Natural killer cell (primary cell): ENCODE measurements at regions not wholly inside any gene's neighbourhood (a gene's known extent, or its start where the extent isn't known, plus 50 kb on each side); places are given as distances from the start of the nearest gene placed in this dataset.

Experiments
- ATAC-seq, 3 donors: fragments of 150-1000 bp in 2 of 3; fragments of 200-7000 bp in 1 of 3; cut with Tn5 transposase; 1 replicate in 1 of 3; 2 replicates in 2 of 3; pipeline ENCODE4 v1.10.0; 2021; ENCODE audit warnings: mild to moderate bottlenecking in 2 of 3, moderate library complexity in 2 of 3
- DNase-seq, 2 donors: peaks; one replicate each; pipeline versions ENCODE4 v3.0.0 to v3.0.0-alpha.2; 2013 to 2021; ENCODE audit warnings: mixed read lengths in 1 of 2
- H3K27ac ChIP-seq: one replicate; pipeline ENCODE4 v1.5.1; 2013; ENCODE audit warnings: mild to moderate bottlenecking, low read length
- H3K27me3 ChIP-seq: one replicate; pipeline ENCODE4 v1.6.1; 2013; ENCODE audit warnings: low read length; ENCODE audit not compliant: control insufficient read depth, insufficient read depth
- H3K36me3 ChIP-seq: one replicate; pipeline ENCODE4 v1.6.1; 2013; ENCODE audit warnings: low read length; ENCODE audit not compliant: control insufficient read depth, insufficient read depth
- H3K4me1 ChIP-seq: one replicate; pipeline ENCODE4 v1.6.1; 2013; ENCODE audit warnings: low read length; ENCODE audit not compliant: control insufficient read depth, insufficient read depth
- H3K4me3 ChIP-seq: one replicate; pipeline ENCODE4 v1.5.1; 2013; ENCODE audit warnings: low read length
- H3K9me3 ChIP-seq: one replicate; pipeline ENCODE4 v1.6.1; 2013; ENCODE audit warnings: low read length; ENCODE audit not compliant: control insufficient read depth, insufficient read depth
- H3K27ac Mint-ChIP-seq, 2 donors: one replicate each; pipeline ENCODE4 v1.8.0; 2022; ENCODE audit warnings: mild to moderate bottlenecking in 2 of 2, mixed read lengths in 2 of 2, moderate library complexity in 1 of 2
- H3K27me3 Mint-ChIP-seq, 2 donors: one replicate each; pipeline ENCODE4 v1.8.0; 2022; ENCODE audit warnings: low read depth in 2 of 2, mixed read lengths in 2 of 2
- H3K36me3 Mint-ChIP-seq: one replicate; pipeline ENCODE4 v1.8.0; 2022; ENCODE audit warnings: mixed read lengths
- H3K4me1 Mint-ChIP-seq, 2 donors: one replicate each; pipeline ENCODE4 v1.8.0; 2022; ENCODE audit warnings: mixed read lengths in 2 of 2
- H3K4me3 Mint-ChIP-seq: one replicate; pipeline ENCODE4 v1.8.0; 2022; ENCODE audit warnings: mild to moderate bottlenecking, moderate library complexity, mixed read lengths
- H3K9me3 Mint-ChIP-seq, 2 donors: one replicate each; pipeline ENCODE4 v1.8.0; 2022; ENCODE audit warnings: mixed read lengths in 2 of 2
- WGBS: methylation state at CpG from one replicate; pipeline ENCODE4 v1.1.7; 2013; ENCODE audit warnings: missing lambda C conversion rate; ENCODE audit not compliant: insufficient coverage; 5-methylcytosine and 5-hydroxymethylcytosine counted together
- intact Hi-C: fragments of 100-400 bp; cut with micrococcal nuclease; formaldehyde crosslinking; loops from one replicate; pipeline ENCODE4 v1.14.2; 2022
- TF ChIP-seq, protein P1 (sequence below): fragments of 200-600 bp; IDR thresholded peaks from one replicate; pipeline ENCODE4 v1.8.0; 2022; ENCODE audit warnings: antibody characterized with exemption

DNA sequence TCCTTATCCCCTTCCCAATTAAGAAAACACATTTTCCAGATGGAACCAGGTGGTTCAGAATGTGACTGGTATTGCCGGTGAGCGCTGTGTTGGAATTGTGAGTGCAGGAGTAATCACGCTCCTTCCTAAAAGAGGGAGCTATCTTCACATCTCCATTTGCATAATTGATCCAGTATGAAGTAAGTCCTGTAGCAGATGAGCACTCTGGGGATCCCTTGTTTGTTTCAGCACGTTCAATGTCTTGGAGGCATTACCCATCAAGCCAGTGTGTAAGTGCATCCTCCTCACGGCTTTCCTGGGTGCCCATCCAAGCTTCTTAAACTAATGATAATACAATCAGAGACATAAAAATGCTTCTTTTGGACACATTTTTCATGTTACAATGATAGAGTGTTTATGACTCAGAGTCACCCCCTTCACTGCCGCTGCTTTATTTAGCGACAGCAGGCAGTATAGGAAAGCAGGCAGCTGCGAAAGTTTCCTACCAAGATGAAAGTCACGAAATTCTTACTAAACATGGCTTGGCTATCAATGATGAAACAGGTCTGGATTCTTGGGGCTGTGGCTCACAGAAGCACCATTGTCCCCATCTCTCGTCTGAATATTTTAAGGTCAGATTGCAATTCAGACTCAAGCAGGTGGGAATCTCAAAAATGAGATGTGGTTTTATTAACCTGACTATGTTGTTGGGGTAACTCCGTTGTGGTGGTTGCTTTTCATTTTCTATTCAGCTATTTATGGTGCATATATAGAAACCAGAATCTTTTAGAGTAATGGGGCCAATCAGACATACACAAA is 346.3 kb upstream of the MDFIC2 start:
- H3K4me1 Mint-ChIP-seq = no peaks in the 10 kb centered on the region
- H3K9me3 Mint-ChIP-seq = no peaks in the 10 kb centered on the region
- no peak overlapping the region for H3K27ac Mint-ChIP-seq
- ATAC-seq (no peak), DNase-seq (no peak)
- peaks cover 0 to 12% of the 10 kb centered on the region in 2 donors for H3K27me3 Mint-ChIP-seq
- no peak overlapping the region for H3K4me3 ChIP-seq
- H3K36me3 ChIP-seq = no peaks in the 10 kb centered on the region
- no peak overlapping the region for H3K4me3 Mint-ChIP-seq
- no peaks in the 10 kb centered on the region for H3K4me1 ChIP-seq
- 89% methylated on average over 10 of the region's 11 CpGs for WGBS
- no peaks in the 10 kb centered on the region for H3K27me3 ChIP-seq
- no peaks in the 10 kb centered on the region for H3K36me3 Mint-ChIP-seq
- no peaks in the 10 kb centered on the region for H3K9me3 ChIP-seq
- no peak overlapping the region for H3K27ac ChIP-seq
- intact Hi-C loops = no loop called here
- TF ChIP-seq, protein P1, sequence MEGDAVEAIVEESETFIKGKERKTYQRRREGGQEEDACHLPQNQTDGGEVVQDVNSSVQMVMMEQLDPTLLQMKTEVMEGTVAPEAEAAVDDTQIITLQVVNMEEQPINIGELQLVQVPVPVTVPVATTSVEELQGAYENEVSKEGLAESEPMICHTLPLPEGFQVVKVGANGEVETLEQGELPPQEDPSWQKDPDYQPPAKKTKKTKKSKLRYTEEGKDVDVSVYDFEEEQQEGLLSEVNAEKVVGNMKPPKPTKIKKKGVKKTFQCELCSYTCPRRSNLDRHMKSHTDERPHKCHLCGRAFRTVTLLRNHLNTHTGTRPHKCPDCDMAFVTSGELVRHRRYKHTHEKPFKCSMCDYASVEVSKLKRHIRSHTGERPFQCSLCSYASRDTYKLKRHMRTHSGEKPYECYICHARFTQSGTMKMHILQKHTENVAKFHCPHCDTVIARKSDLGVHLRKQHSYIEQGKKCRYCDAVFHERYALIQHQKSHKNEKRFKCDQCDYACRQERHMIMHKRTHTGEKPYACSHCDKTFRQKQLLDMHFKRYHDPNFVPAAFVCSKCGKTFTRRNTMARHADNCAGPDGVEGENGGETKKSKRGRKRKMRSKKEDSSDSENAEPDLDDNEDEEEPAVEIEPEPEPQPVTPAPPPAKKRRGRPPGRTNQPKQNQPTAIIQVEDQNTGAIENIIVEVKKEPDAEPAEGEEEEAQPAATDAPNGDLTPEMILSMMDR = no peak

DNA sequence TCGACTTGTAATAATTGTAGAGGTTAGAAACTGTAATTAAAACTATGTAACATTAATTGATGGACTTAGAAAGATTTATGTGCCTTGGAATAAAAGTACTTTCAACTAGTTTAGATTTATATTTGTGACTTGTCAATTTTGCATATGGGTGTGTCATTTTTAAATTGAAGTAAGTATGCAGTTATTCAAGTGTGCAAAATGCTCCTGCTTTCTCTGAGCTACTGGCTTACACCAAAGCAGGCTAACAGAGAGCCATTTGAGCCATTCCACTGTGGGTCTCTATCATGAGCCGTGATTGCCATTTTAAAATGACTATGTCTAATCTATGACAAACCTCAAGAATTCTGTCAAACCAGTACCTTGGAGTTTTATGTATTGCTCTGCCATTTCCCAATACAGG is 345.0 kb upstream of the MDFIC2 start:
- Histone ChIP-seq H3K9me3 (no peaks in the 10 kb centered on the region), H3K4me1 (no peaks in the 10 kb centered on the region), H3K27ac (no peak overlapping the region), H3K27me3 (no peaks in the 10 kb centered on the region), H3K4me3 (no peak overlapping the region), H3K36me3 (no peaks in the 10 kb centered on the region)
- WGBS = 88% methylated on average over 2 of the region's 2 CpGs
- intact Hi-C loops = no loop called here
- H3K4me1 Mint-ChIP-seq = no peaks in the 10 kb centered on the region
- H3K27ac Mint-ChIP-seq = no peak overlapping the region
- H3K9me3 Mint-ChIP-seq = no peaks in the 10 kb centered on the region
- no peak overlapping the region for H3K4me3 Mint-ChIP-seq
- DNase-seq (no peak), ATAC-seq (no peak)
- TF ChIP-seq, protein P1 = no peak
- H3K27me3 Mint-ChIP-seq = peaks cover 0 to 12% of the 10 kb centered on the region in 2 donors
- no peaks in the 10 kb centered on the region for H3K36me3 Mint-ChIP-seq

DNA sequence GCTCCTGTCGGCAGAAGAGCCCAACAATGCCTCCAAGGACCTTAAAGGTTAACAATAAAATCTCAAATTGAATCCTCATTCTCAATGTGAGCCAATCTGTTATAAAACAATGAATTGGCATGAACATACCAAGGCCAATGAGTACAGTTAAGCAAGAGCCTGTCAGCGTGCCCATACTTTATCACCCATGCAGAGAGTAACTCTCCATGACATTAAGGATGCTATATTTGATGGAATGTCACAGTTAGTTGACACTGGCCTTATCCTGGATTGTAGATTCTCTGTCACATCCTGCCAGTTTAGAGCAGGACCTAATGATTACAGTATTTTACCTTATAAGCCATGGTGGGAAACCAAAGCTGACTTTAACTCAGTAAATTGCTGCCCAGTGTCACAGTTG is 335.4 kb upstream of the MDFIC2 start:
- Mint-ChIP-seq H3K9me3 (peaks cover 0 to 3% of the 10 kb centered on the region in 2 donors), H3K36me3 (no peaks in the 10 kb centered on the region), H3K4me3 (no peak overlapping the region), H3K4me1 (no peaks in the 10 kb centered on the region), H3K27ac (no peak overlapping the region), H3K27me3 (no peaks in the 10 kb centered on the region)
- intact Hi-C loops = no loop called here
- H3K36me3 ChIP-seq = no peaks in the 10 kb centered on the region
- DNase-seq = no peak
- ATAC-seq = no peak
- H3K4me1 ChIP-seq = no peaks in the 10 kb centered on the region
- H3K27ac ChIP-seq = no peak overlapping the region
- no peak overlapping the region for H3K4me3 ChIP-seq
- H3K9me3 ChIP-seq = no peaks in the 10 kb centered on the region
- no peaks in the 10 kb centered on the region for H3K27me3 ChIP-seq
- 89% methylated on average over 2 of the region's 2 CpGs for WGBS
- TF ChIP-seq, protein P1 = no peak

DNA sequence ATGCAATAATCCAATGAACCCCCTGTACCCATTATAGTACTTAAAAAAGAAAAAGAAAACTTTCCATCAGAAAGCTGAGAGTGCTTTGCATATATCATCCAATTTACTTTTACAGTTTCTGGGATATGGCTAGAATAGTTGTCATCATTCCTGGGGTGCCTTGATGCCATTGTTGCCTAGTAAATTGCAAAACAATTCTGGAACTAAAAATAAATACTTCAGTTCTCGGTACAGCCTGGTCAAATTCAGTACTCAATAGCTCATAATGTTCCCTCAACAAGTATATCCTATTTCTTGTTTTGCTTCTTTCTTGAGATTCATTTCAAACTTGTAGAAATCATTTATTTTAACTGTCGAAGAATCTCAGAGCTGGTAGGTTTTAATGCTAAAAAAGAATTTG is 334.7 kb upstream of the MDFIC2 start:
- 86% methylated on average over 2 of the region's 2 CpGs for WGBS
- Mint-ChIP-seq H3K9me3 (peaks cover 0 to 3% of the 10 kb centered on the region in 2 donors), H3K4me3 (no peak overlapping the region), H3K27me3 (no peaks in the 10 kb centered on the region), H3K27ac (no peak overlapping the region), H3K36me3 (no peaks in the 10 kb centered on the region), H3K4me1 (no peaks in the 10 kb centered on the region)
- no peaks in the 10 kb centered on the region for H3K9me3 ChIP-seq
- no peak overlapping the region for H3K27ac ChIP-seq
- ATAC-seq (no peak), DNase-seq (no peak)
- H3K27me3 ChIP-seq = no peaks in the 10 kb centered on the region
- H3K4me3 ChIP-seq = no peak overlapping the region
- no peaks in the 10 kb centered on the region for H3K4me1 ChIP-seq
- TF ChIP-seq, protein P1 = no peak
- intact Hi-C loops = no loop called here
- no peaks in the 10 kb centered on the region for H3K36me3 ChIP-seq
